Fibroblast of lung (primary cell): ENCODE measurements at regions not wholly inside any gene's neighbourhood (a gene's known extent, or its start where the extent isn't known, plus 50 kb on each side); places are given as distances from the start of the nearest gene placed in this dataset.
A peak's percentile ranks its signal among the peaks of the same experiment; 100 is the strongest.

Experiments
- DNase-seq, 2 donors: peaks; one replicate each; pipeline versions ENCODE4 v3.0.0 to v3.0.0-alpha.2; 2010; ENCODE audit warnings: low read depth in 2 of 2
- H2AFZ ChIP-seq: 2 replicates; pipeline ENCODE4 v1.5.1; 2012; ENCODE audit warnings: low read length, control low read depth, inconsistent platforms
- H3K27ac ChIP-seq: 2 replicates; pipeline ENCODE4 v1.5.1; 2011; ENCODE audit warnings: low read length, control low read depth; ENCODE audit not compliant: insufficient read depth
- H3K27me3 ChIP-seq: 2 replicates; pipeline ENCODE4 v1.5.1; 2011; ENCODE audit warnings: mild to moderate bottlenecking, low read length; ENCODE audit not compliant: control insufficient read depth, insufficient read depth
- H3K36me3 ChIP-seq: 2 replicates; pipeline ENCODE4 v1.5.1; 2011; ENCODE audit warnings: low read length; ENCODE audit not compliant: control insufficient read depth, insufficient read depth
- H3K4me1 ChIP-seq: 2 replicates; pipeline ENCODE4 v1.5.1; 2011; ENCODE audit warnings: low read length; ENCODE audit not compliant: control insufficient read depth, insufficient read depth; ENCODE audit errors: extremely low read depth
- H3K4me2 ChIP-seq: 2 replicates; pipeline ENCODE4 v1.5.1; 2011; ENCODE audit warnings: low read length, control low read depth; ENCODE audit not compliant: insufficient read depth; ENCODE audit errors: extremely low read depth
- H3K4me3 ChIP-seq, 4 experiments: fragments of 200-600 bp in 1 of 4; sonication (generic) in 1 of 4; replicated peaks in 1 of 4; 2 replicates each; pipeline ENCODE4 v1.5.1; 2011 to 2016; ENCODE audit warnings: low read length in 4 of 4, low read depth in 3 of 4, mild to moderate bottlenecking in 3 of 4, control low read depth in 2 of 4, inconsistent platforms in 1 of 4, mixed read lengths in 1 of 4; ENCODE audit not compliant: insufficient read depth in 1 of 4; ENCODE audit errors: control extremely low read depth in 1 of 4
- H3K79me2 ChIP-seq: 2 replicates; pipeline ENCODE4 v1.5.1; 2012; ENCODE audit warnings: mild to moderate bottlenecking, low read length, inconsistent platforms; ENCODE audit not compliant: control insufficient read depth, insufficient read depth
- H3K9ac ChIP-seq: 2 replicates; pipeline ENCODE4 v1.5.1; 2011; ENCODE audit warnings: mild to moderate bottlenecking, low read length, control low read depth; ENCODE audit not compliant: insufficient read depth
- H3K9me3 ChIP-seq: 2 replicates; pipeline ENCODE4 v1.5.1; 2012; ENCODE audit warnings: low read depth, low read length; ENCODE audit not compliant: control insufficient read depth, insufficient read depth
- H4K20me1 ChIP-seq: 2 replicates; pipeline ENCODE4 v1.5.1; 2011; ENCODE audit warnings: low read length; ENCODE audit not compliant: control insufficient read depth, insufficient read depth; ENCODE audit errors: extremely low read depth
- EZH2 ChIP-seq: IDR thresholded peaks from 2 replicates; pipeline ENCODE4 v1.5.1; 2012; ENCODE audit warnings: low read length, control low read depth, mild to moderate bottlenecking; ENCODE audit errors: missing control alignments
- TF ChIP-seq, protein P1 (sequence below), 2 donors: IDR thresholded peaks in 1 of 2; conservative IDR thresholded peaks in 1 of 2; 1 replicate in 1 of 2; 2 replicates in 1 of 2; pipeline ENCODE4 v1.5.1; 2011 to 2012; ENCODE audit warnings: low read length in 2 of 2, control low read depth in 1 of 2, inconsistent platforms in 1 of 2, low read depth in 1 of 2, mild to moderate bottlenecking in 1 of 2

GRCh38 chr7:118305671-118306070 lies 81.2 kb downstream of the ANKRD7 start:
- Histone ChIP-seq H3K4me2 (no peak overlapping the region), H3K36me3 (no peaks in the 10 kb centered on the region), H3K4me3 (no peak overlapping the region), H3K9ac (no peak overlapping the region), H4K20me1 (no peaks in the 10 kb centered on the region), H3K9me3 (no peaks in the 10 kb centered on the region), H3K4me1 (no peaks in the 10 kb centered on the region), H2AFZ (no peak overlapping the region), H3K27ac (no peak overlapping the region), H3K27me3 (no peaks in the 10 kb centered on the region), H3K79me2 (no peaks in the 10 kb centered on the region)
- peak; percentile 29 to 30 for DNase-seq
- TF ChIP-seq, protein P1, sequence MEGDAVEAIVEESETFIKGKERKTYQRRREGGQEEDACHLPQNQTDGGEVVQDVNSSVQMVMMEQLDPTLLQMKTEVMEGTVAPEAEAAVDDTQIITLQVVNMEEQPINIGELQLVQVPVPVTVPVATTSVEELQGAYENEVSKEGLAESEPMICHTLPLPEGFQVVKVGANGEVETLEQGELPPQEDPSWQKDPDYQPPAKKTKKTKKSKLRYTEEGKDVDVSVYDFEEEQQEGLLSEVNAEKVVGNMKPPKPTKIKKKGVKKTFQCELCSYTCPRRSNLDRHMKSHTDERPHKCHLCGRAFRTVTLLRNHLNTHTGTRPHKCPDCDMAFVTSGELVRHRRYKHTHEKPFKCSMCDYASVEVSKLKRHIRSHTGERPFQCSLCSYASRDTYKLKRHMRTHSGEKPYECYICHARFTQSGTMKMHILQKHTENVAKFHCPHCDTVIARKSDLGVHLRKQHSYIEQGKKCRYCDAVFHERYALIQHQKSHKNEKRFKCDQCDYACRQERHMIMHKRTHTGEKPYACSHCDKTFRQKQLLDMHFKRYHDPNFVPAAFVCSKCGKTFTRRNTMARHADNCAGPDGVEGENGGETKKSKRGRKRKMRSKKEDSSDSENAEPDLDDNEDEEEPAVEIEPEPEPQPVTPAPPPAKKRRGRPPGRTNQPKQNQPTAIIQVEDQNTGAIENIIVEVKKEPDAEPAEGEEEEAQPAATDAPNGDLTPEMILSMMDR (conservative IDR thresholded peaks at IDR 0.05 in 1 of 2, IDR thresholded peaks at IDR 0.05 in 1 of 2; ENCODE audit: low read depth in 1 of 2, low read length in 2 of 2) = no peak
- no peak for TF ChIP-seq EZH2

- Histone ChIP-seq H4K20me1 (no peaks in the 10 kb centered on the region), H3K36me3 (no peaks in the 10 kb centered on the region), H3K4me3 (no peak overlapping the region), H3K9me3 (no peaks in the 10 kb centered on the region), H3K27me3 (no peaks in the 10 kb centered on the region), H3K4me1 (no peaks in the 10 kb centered on the region), H3K4me2 (no peak overlapping the region), H3K9ac (no peak overlapping the region), H3K27ac (no peak overlapping the region), H3K79me2 (no peaks in the 10 kb centered on the region), H2AFZ (no peak overlapping the region)
- DNase-seq = peak; percentile 42 to 45
- no peak for TF ChIP-seq EZH2
- TF ChIP-seq, protein P1 (conservative IDR thresholded peaks at IDR 0.05 in 1 of 2, IDR thresholded peaks at IDR 0.05 in 1 of 2; ENCODE audit: low read depth in 1 of 2, low read length in 2 of 2) = no peak
These were observed 82.3 kb downstream of the ANKRD7 start for GRCh38 chr7:118306771-118307170.

GRCh38 chr7:118311121-118311836 lies 86.8 kb downstream of the ANKRD7 start:
- TF ChIP-seq, protein P1 (conservative IDR thresholded peaks at IDR 0.05 in 1 of 2, IDR thresholded peaks at IDR 0.05 in 1 of 2; ENCODE audit: low read depth in 1 of 2, low read length in 2 of 2) = no peak
- no peak for TF ChIP-seq EZH2
- peak; percentile 70 to 85 for DNase-seq
- H3K36me3 ChIP-seq = no peaks in the 10 kb centered on the region
- no peaks in the 10 kb centered on the region for H3K4me1 ChIP-seq
- H4K20me1 ChIP-seq = no peaks in the 10 kb centered on the region
- H2AFZ ChIP-seq = no peak overlapping the region
- H3K79me2 ChIP-seq = no peaks in the 10 kb centered on the region
- no peaks in the 10 kb centered on the region for H3K27me3 ChIP-seq
- H3K9ac ChIP-seq = no peak overlapping the region
- H3K4me2 ChIP-seq = no peak overlapping the region
- no peak overlapping the region for H3K27ac ChIP-seq
- no peak overlapping the region for H3K4me3 ChIP-seq
- H3K9me3 ChIP-seq = no peaks in the 10 kb centered on the region
